ENCODE measurements at regions not wholly inside any gene's neighbourhood (a gene's known extent, or its start where the extent isn't known, plus 50 kb on each side); places are given as distances from the start of the nearest gene placed in this dataset.

GRCh38 chr16:49216593-49216992 lies 65.0 kb downstream of the CBLN1 start:
- no peak for DNase-seq (ENCODE audit: low spot score)

- no peak for DNase-seq (ENCODE audit: low spot score)
These were observed 68.0 kb downstream of the CBLN1 start for GRCh38 chr16:49213594-49213993.

GRCh38 chr16:49204191-49204590 lies 77.4 kb downstream of the CBLN1 start:
- no peak for DNase-seq (ENCODE audit: low spot score)

- DNase-seq (ENCODE audit: low spot score), result no peak
These were observed 78.3 kb downstream of the CBLN1 start for GRCh38 chr16:49203361-49203760.

GRCh38 chr16:49201118-49201517 lies 80.5 kb downstream of the CBLN1 start:
- DNase-seq (ENCODE audit: low spot score), result no peak

- no peak for DNase-seq (ENCODE audit: low spot score)
These were observed 81.3 kb downstream of the CBLN1 start for GRCh38 chr16:49200223-49200820.

- no peak for DNase-seq (ENCODE audit: low spot score)
These were observed 86.4 kb downstream of the CBLN1 start for GRCh38 chr16:49195237-49195548.

- DNase-seq (ENCODE audit: low spot score), result no peak
These were observed 87.0 kb downstream of the CBLN1 start for GRCh38 chr16:49194537-49195236.

GRCh38 chr16:49193596-49193995 lies 88.0 kb downstream of the CBLN1 start:
- DNase-seq (ENCODE audit: low spot score), result no peak

- peak; percentile 5 for DNase-seq (ENCODE audit: low spot score)
These were observed 92.4 kb downstream of the CBLN1 start for GRCh38 chr16:49189286-49189685.

- no peak for DNase-seq (ENCODE audit: low spot score)
These were observed 97.7 kb downstream of the CBLN1 start for GRCh38 chr16:49183911-49184310.

- DNase-seq (ENCODE audit: low spot score), result no peak
These were observed 99.7 kb downstream of the CBLN1 start for GRCh38 chr16:49181791-49182518.

- DNase-seq (ENCODE audit: low spot score), result no peak
These were observed 101.8 kb downstream of the CBLN1 start for GRCh38 chr16:49179714-49180330.

GRCh38 chr16:49168126-49168525 lies 113.5 kb downstream of the CBLN1 start:
- DNase-seq (ENCODE audit: low spot score), result no peak

- no peak for DNase-seq (ENCODE audit: low spot score)
These were observed 116.6 kb downstream of the CBLN1 start for GRCh38 chr16:49165025-49165424.

GRCh38 chr16:49161191-49161590 lies 120.4 kb downstream of the CBLN1 start:
- DNase-seq (ENCODE audit: low spot score), result no peak

GRCh38 chr16:49158029-49158642 lies 123.5 kb downstream of the CBLN1 start:
- peak; percentile 26 for DNase-seq (ENCODE audit: low spot score)

GRCh38 chr16:49150341-49150740 lies 131.3 kb downstream of the CBLN1 start:
- DNase-seq (ENCODE audit: low spot score), result no peak

- DNase-seq (ENCODE audit: low spot score), result no peak
These were observed 133.2 kb downstream of the CBLN1 start for GRCh38 chr16:49148410-49148809.

- no peak for DNase-seq (ENCODE audit: low spot score)
These were observed 141.0 kb downstream of the CBLN1 start for GRCh38 chr16:49140618-49141017.

GRCh38 chr16:49130397-49130796 lies 151.2 kb downstream of the CBLN1 start:
- no peak for DNase-seq (ENCODE audit: low spot score)

GRCh38 chr16:49129935-49130334 lies 151.7 kb downstream of the CBLN1 start:
- DNase-seq (ENCODE audit: low spot score), result no peak

Data from A172 (cell line).